IMR-90 (cell line): ENCODE measurements at regions not wholly inside any gene's neighbourhood (a gene's known extent, or its start where the extent isn't known, plus 50 kb on each side); places are given as distances from the start of the nearest gene placed in this dataset.

ENCODE experiments used
- CEBPB ChIP-seq: IDR thresholded peaks from 2 replicates; pipeline ENCODE4 v1.6.1; 2012; ENCODE audit warnings: low read depth, low read length, improper control_type of control experiment
- CTCF ChIP-seq: conservative IDR thresholded peaks from 2 replicates; pipeline ENCODE4 v1.5.1; 2012; ENCODE audit warnings: mild to moderate bottlenecking, low read depth, low read length, improper control_type of control experiment
- FOS ChIP-seq: fragments of 150-350 bp; IDR thresholded peaks from 2 replicates; pipeline ENCODE4 v1.6.1; 2016; ENCODE audit warnings: low read depth, low read length
- MAFK ChIP-seq: IDR thresholded peaks from 2 replicates; pipeline ENCODE4 v1.6.1; 2012; ENCODE audit warnings: low read depth, low read length, improper control_type of control experiment
- MAZ ChIP-seq: IDR thresholded peaks from 2 replicates; pipeline ENCODE4 v1.6.1; 2012; ENCODE audit warnings: low read depth, mild to moderate bottlenecking, low read length, improper control_type of control experiment, moderate library complexity, borderline replicate concordance
- MXI1 ChIP-seq: IDR thresholded peaks from 2 replicates; pipeline ENCODE4 v1.6.1; 2012; ENCODE audit warnings: low read depth, mild to moderate bottlenecking, low read length, moderate library complexity, borderline replicate concordance
- NFE2L2 ChIP-seq: fragments of 150-350 bp; IDR thresholded peaks from 2 replicates; pipeline ENCODE4 v1.6.1; 2016; ENCODE audit warnings: low read depth, mild to moderate bottlenecking, low read length
- POLR2A ChIP-seq: IDR thresholded peaks from 2 replicates; pipeline ENCODE4 v1.6.1; 2012; ENCODE audit warnings: mild to moderate bottlenecking, low read depth, low read length
- RAD21 ChIP-seq: IDR thresholded peaks from 2 replicates; pipeline ENCODE4 v1.6.1; 2012; ENCODE audit warnings: low read length, improper control_type of control experiment
- RCOR1 ChIP-seq: IDR thresholded peaks from 2 replicates; pipeline ENCODE4 v1.6.1; 2012; ENCODE audit warnings: mild to moderate bottlenecking, low read length, improper control_type of control experiment; ENCODE audit not compliant: insufficient replicate concordance
- RFX5 ChIP-seq: IDR thresholded peaks from 2 replicates; pipeline ENCODE4 v1.8.0; 2012; ENCODE audit warnings: low read depth, mild to moderate bottlenecking, low read length, moderate library complexity
- USF2 ChIP-seq: fragments of 150-350 bp; IDR thresholded peaks from 2 replicates; pipeline ENCODE4 v1.6.1; 2017; ENCODE audit warnings: mild to moderate bottlenecking, antibody characterized with exemption, low read length, low read depth
- TF ChIP-seq, protein P1 (sequence below): fragments of 150-350 bp; IDR thresholded peaks from 2 replicates; pipeline ENCODE4 v1.6.1; 2016; ENCODE audit warnings: low read depth, mild to moderate bottlenecking, low read length, moderate library complexity, borderline replicate concordance

- TF ChIP-seq CTCF, result no peak
- TF ChIP-seq RFX5, result no peak
- no peak for TF ChIP-seq POLR2A
- TF ChIP-seq USF2, result no peak
- no peak for TF ChIP-seq RAD21
- no peak for TF ChIP-seq MAFK
- TF ChIP-seq NFE2L2, result no peak
- TF ChIP-seq, protein P1, sequence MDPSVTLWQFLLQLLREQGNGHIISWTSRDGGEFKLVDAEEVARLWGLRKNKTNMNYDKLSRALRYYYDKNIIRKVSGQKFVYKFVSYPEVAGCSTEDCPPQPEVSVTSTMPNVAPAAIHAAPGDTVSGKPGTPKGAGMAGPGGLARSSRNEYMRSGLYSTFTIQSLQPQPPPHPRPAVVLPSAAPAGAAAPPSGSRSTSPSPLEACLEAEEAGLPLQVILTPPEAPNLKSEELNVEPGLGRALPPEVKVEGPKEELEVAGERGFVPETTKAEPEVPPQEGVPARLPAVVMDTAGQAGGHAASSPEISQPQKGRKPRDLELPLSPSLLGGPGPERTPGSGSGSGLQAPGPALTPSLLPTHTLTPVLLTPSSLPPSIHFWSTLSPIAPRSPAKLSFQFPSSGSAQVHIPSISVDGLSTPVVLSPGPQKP, result no peak
- no peak for TF ChIP-seq CEBPB
- no peak for TF ChIP-seq RCOR1
- no peak for TF ChIP-seq MXI1
- TF ChIP-seq MAZ, result no peak
- no peak for TF ChIP-seq FOS
These were observed 2040.1 kb upstream of the LRRTM1 start for GRCh38 chr2:82344670-82345069.
